ENCODE measurements at regions not wholly inside any gene's neighbourhood (a gene's known extent, or its start where the extent isn't known, plus 50 kb on each side); places are given as distances from the start of the nearest gene placed in this dataset.

- TF ChIP-seq POLR2AphosphoS5 (IDR thresholded peaks at IDR 0.05; ENCODE audit: low read depth) (no peak), SPI1 (IDR thresholded peaks at IDR 0.05; ENCODE audit: borderline replicate concordance, low read depth) (no peak), GABPA (IDR thresholded peaks at IDR 0.05; ENCODE audit: low read depth) (no peak)
- TF ChIP-seq, protein P1, sequence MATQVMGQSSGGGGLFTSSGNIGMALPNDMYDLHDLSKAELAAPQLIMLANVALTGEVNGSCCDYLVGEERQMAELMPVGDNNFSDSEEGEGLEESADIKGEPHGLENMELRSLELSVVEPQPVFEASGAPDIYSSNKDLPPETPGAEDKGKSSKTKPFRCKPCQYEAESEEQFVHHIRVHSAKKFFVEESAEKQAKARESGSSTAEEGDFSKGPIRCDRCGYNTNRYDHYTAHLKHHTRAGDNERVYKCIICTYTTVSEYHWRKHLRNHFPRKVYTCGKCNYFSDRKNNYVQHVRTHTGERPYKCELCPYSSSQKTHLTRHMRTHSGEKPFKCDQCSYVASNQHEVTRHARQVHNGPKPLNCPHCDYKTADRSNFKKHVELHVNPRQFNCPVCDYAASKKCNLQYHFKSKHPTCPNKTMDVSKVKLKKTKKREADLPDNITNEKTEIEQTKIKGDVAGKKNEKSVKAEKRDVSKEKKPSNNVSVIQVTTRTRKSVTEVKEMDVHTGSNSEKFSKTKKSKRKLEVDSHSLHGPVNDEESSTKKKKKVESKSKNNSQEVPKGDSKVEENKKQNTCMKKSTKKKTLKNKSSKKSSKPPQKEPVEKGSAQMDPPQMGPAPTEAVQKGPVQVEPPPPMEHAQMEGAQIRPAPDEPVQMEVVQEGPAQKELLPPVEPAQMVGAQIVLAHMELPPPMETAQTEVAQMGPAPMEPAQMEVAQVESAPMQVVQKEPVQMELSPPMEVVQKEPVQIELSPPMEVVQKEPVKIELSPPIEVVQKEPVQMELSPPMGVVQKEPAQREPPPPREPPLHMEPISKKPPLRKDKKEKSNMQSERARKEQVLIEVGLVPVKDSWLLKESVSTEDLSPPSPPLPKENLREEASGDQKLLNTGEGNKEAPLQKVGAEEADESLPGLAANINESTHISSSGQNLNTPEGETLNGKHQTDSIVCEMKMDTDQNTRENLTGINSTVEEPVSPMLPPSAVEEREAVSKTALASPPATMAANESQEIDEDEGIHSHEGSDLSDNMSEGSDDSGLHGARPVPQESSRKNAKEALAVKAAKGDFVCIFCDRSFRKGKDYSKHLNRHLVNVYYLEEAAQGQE (IDR thresholded peaks at IDR 0.05; ENCODE audit: insufficient replicate concordance, low read depth), result no peak
- TF ChIP-seq, protein P2, sequence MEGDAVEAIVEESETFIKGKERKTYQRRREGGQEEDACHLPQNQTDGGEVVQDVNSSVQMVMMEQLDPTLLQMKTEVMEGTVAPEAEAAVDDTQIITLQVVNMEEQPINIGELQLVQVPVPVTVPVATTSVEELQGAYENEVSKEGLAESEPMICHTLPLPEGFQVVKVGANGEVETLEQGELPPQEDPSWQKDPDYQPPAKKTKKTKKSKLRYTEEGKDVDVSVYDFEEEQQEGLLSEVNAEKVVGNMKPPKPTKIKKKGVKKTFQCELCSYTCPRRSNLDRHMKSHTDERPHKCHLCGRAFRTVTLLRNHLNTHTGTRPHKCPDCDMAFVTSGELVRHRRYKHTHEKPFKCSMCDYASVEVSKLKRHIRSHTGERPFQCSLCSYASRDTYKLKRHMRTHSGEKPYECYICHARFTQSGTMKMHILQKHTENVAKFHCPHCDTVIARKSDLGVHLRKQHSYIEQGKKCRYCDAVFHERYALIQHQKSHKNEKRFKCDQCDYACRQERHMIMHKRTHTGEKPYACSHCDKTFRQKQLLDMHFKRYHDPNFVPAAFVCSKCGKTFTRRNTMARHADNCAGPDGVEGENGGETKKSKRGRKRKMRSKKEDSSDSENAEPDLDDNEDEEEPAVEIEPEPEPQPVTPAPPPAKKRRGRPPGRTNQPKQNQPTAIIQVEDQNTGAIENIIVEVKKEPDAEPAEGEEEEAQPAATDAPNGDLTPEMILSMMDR (IDR thresholded peaks at IDR 0.05; ENCODE audit: insufficient read depth, low read length), result no peak
- Histone ChIP-seq H3K27me3 (ENCODE audit: insufficient read depth, poor library complexity, severe bottlenecking) (no peaks in the 10 kb centered on the region), H3K27ac (replicated peaks) (no peak overlapping the region), H3K4me3 (replicated peaks; ENCODE audit: insufficient read depth, low read length) (no peak overlapping the region)
- DNase-seq (ENCODE audit: low read depth in 1 of 2, low spot score in 1 of 2), result no peak
Observed at GRCh38 chr11:28913883-28914282, 805.7 kb downstream of the METTL15 start.

- no peak for DNase-seq (ENCODE audit: low read depth in 1 of 2, low spot score in 1 of 2)
- Histone ChIP-seq H3K4me3 (replicated peaks; ENCODE audit: insufficient read depth, low read length) (no peak overlapping the region), H3K27me3 (ENCODE audit: insufficient read depth, poor library complexity, severe bottlenecking) (no peaks in the 10 kb centered on the region), H3K27ac (replicated peaks) (no peak overlapping the region)
- TF ChIP-seq, protein P2 (IDR thresholded peaks at IDR 0.05; ENCODE audit: insufficient read depth, low read length), result no peak
- TF ChIP-seq SPI1 (IDR thresholded peaks at IDR 0.05; ENCODE audit: borderline replicate concordance, low read depth) (no peak), POLR2AphosphoS5 (IDR thresholded peaks at IDR 0.05; ENCODE audit: low read depth) (no peak), GABPA (IDR thresholded peaks at IDR 0.05; ENCODE audit: low read depth) (no peak)
- TF ChIP-seq, protein P1 (IDR thresholded peaks at IDR 0.05; ENCODE audit: insufficient replicate concordance, low read depth), result no peak
Observed at GRCh38 chr11:28911829-28912228, 803.6 kb downstream of the METTL15 start.

- no peak overlapping the region for H3K27ac ChIP-seq (replicated peaks)
- H3K4me3 ChIP-seq (replicated peaks; ENCODE audit: insufficient read depth, low read length), result no peak overlapping the region
- DNase-seq (ENCODE audit: low read depth in 1 of 2, low spot score in 1 of 2), result no peak
- H3K27me3 ChIP-seq (ENCODE audit: insufficient read depth, poor library complexity, severe bottlenecking), result no peaks in the 10 kb centered on the region
- TF ChIP-seq POLR2AphosphoS5 (IDR thresholded peaks at IDR 0.05; ENCODE audit: low read depth) (no peak), GABPA (IDR thresholded peaks at IDR 0.05; ENCODE audit: low read depth) (no peak), SPI1 (IDR thresholded peaks at IDR 0.05; ENCODE audit: borderline replicate concordance, low read depth) (no peak)
- TF ChIP-seq, protein P1 (IDR thresholded peaks at IDR 0.05; ENCODE audit: insufficient replicate concordance, low read depth), result no peak
- TF ChIP-seq, protein P2 (IDR thresholded peaks at IDR 0.05; ENCODE audit: insufficient read depth, low read length), result no peak
Observed at GRCh38 chr11:28910926-28911325, 802.7 kb downstream of the METTL15 start.

Measured in HL-60 (cell line).